Peyer's patch (tissue), 4 donors: ENCODE measurements at regions not wholly inside any gene's neighbourhood (a gene's known extent, or its start where the extent isn't known, plus 50 kb on each side); places are given as distances from the start of the nearest gene placed in this dataset.

Experiments
- DNase-seq, 3 donors: peaks; one replicate each; pipeline ENCODE4 v3.0.0-alpha.2; 2017 to 2019
- H3K27ac ChIP-seq, 4 donors: fragments of 200-600 bp; sonication (generic); one replicate each; pipeline ENCODE4 v1.5.1; 2016 to 2019
- H3K27me3 ChIP-seq, 2 donors: fragments of 200-600 bp; sonication (generic); one replicate each; pipeline ENCODE4 v1.5.1; 2019
- H3K36me3 ChIP-seq, 3 donors: fragments of 200-600 bp; sonication (generic); one replicate each; pipeline ENCODE4 v1.5.1; 2016 to 2019
- H3K4me1 ChIP-seq, 4 donors: fragments of 200-600 bp; sonication (generic); one replicate each; pipeline ENCODE4 v1.5.1; 2016 to 2019
- H3K4me3 ChIP-seq, 4 donors: fragments of 200-600 bp; sonication (generic); 1 replicate in 3 of 4; 2 replicates in 1 of 4; pipeline ENCODE4 v1.5.1; 2016 to 2019; ENCODE audit warnings: mild to moderate bottlenecking in 1 of 4
- H3K9me3 ChIP-seq, 4 donors: fragments of 200-600 bp; sonication (generic); one replicate each; pipeline ENCODE4 v1.5.1; 2016 to 2019; ENCODE audit warnings: mild to moderate bottlenecking in 1 of 4
- POLR2A ChIP-seq, 2 donors: fragments of 450-650 bp; IDR thresholded peaks; one replicate each; pipeline ENCODE4 v1.5.1; 2017; ENCODE audit warnings: antibody characterized with exemption in 2 of 2, mild to moderate bottlenecking in 2 of 2, moderate library complexity in 2 of 2
- TF ChIP-seq, protein P1 (sequence below), 6 experiments: fragments of 450-650 bp in 4 of 6; fragments of 200-600 bp in 2 of 6; sonication (generic) in 1 of 6; IDR thresholded peaks; one replicate each; pipeline ENCODE4 v1.5.1; 2017 to 2019; ENCODE audit warnings: antibody characterized with exemption in 6 of 6, mild to moderate bottlenecking in 3 of 6, moderate library complexity in 1 of 6

- Histone ChIP-seq H3K27me3 (no peaks in the 10 kb centered on the region), H3K27ac (no peak overlapping the region)
- DNase-seq: no peak
These were observed 265.9 kb downstream of the SEC16B start for GRCh38 chr1:177703888-177704446.

GRCh38 chr1:177701654-177702353 is 268.1 kb downstream of the SEC16B start:
- no peak overlapping the region for H3K4me3 ChIP-seq
- H3K36me3 ChIP-seq: no peaks in the 10 kb centered on the region
- H3K27me3 ChIP-seq: no peaks in the 10 kb centered on the region
- TF ChIP-seq POLR2A (IDR thresholded peaks at IDR 0.05): no peak
- H3K9me3 ChIP-seq: no peaks in the 10 kb centered on the region
- DNase-seq: no peak
- no peaks in the 10 kb centered on the region for H3K4me1 ChIP-seq
- no peak overlapping the region for H3K27ac ChIP-seq

More at GRCh38 chr1:177703888-177704446, 265.9 kb downstream of the SEC16B start:
- no peaks in the 10 kb centered on the region for H3K4me1 ChIP-seq
- TF ChIP-seq POLR2A (IDR thresholded peaks at IDR 0.05): no peak
- TF ChIP-seq, protein P1, sequence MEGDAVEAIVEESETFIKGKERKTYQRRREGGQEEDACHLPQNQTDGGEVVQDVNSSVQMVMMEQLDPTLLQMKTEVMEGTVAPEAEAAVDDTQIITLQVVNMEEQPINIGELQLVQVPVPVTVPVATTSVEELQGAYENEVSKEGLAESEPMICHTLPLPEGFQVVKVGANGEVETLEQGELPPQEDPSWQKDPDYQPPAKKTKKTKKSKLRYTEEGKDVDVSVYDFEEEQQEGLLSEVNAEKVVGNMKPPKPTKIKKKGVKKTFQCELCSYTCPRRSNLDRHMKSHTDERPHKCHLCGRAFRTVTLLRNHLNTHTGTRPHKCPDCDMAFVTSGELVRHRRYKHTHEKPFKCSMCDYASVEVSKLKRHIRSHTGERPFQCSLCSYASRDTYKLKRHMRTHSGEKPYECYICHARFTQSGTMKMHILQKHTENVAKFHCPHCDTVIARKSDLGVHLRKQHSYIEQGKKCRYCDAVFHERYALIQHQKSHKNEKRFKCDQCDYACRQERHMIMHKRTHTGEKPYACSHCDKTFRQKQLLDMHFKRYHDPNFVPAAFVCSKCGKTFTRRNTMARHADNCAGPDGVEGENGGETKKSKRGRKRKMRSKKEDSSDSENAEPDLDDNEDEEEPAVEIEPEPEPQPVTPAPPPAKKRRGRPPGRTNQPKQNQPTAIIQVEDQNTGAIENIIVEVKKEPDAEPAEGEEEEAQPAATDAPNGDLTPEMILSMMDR (IDR thresholded peaks at IDR 0.05): no peak
- H3K9me3 ChIP-seq: no peaks in the 10 kb centered on the region
- H3K36me3 ChIP-seq: no peaks in the 10 kb centered on the region
- no peak overlapping the region for H3K4me3 ChIP-seq

DNA sequence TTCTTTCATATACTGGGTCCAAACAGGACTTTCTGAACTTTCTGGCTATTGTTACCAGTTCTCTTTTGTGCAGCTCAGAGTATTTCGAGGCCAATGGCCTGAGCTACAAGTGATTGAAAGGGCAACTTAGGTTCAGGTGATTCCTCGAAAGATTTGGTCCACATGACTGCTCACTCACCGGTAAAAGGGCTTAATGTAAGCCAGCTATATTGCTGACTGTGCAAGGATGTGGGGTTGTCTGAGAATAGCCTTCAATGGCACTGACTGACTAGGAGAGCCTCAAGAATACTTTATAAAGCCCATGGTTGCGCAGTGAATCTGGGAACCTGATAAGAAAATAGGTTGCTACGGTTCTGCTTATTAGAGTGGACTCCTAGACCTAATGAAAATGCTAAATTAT is 269.0 kb downstream of the SEC16B start:
- H3K27ac ChIP-seq: no peak overlapping the region
- H3K27me3 ChIP-seq: no peaks in the 10 kb centered on the region
- TF ChIP-seq, protein P1 (IDR thresholded peaks at IDR 0.05): no peak
- TF ChIP-seq POLR2A (IDR thresholded peaks at IDR 0.05): no peak
- H3K4me3 ChIP-seq: no peak overlapping the region
- no peaks in the 10 kb centered on the region for H3K4me1 ChIP-seq
- DNase-seq: no peak
- no peaks in the 10 kb centered on the region for H3K9me3 ChIP-seq
- no peaks in the 10 kb centered on the region for H3K36me3 ChIP-seq

DNA sequence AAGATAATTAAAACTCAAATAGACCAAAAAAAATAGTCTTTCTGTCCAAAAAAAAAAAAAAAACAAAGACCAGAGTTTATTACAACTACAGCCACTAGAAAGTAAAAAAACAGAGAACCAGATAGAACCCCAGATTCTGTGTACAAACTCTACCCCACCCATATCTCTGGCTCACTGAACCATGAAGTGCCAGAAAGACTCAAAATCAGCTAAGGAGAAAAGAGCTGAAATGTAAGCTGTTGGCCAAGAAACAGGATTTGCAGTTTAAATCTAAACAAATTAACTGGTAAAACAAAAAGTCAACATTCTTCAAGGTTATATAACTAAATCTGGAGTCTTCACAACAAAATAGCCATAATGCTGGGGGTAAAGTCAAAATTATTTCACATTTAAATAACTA is 278.9 kb downstream of the SEC16B start:
- H3K36me3 ChIP-seq: no peaks in the 10 kb centered on the region
- TF ChIP-seq, protein P1 (IDR thresholded peaks at IDR 0.05): no peak
- TF ChIP-seq POLR2A (IDR thresholded peaks at IDR 0.05): no peak

DNA sequence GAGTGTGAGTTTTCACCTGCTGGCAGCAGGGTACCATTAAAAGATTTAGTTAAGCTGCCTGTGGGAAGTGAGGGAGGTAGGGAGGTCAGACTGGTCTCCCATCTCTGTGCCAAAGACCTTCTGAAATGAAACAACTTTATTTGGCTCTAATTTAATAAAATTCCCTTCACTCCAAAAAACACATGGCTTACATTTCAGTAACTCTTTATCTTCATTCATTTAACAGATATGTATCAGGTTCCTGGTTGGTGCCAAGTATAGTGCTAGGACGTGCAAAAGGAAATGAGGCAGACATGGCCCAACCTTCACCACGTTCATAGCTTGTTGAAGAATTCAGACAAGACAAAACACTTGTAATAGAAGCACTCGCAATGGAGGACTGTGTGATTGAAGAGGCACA is 282.3 kb downstream of the SEC16B start:
- no peak for DNase-seq

More for the DNA sequence above, 278.9 kb downstream of the SEC16B start:
- H3K4me3 ChIP-seq: no peak overlapping the region
- no peaks in the 10 kb centered on the region for H3K9me3 ChIP-seq
- H3K27ac ChIP-seq: no peak overlapping the region
- H3K27me3 ChIP-seq: no peaks in the 10 kb centered on the region
- no peak for DNase-seq
- H3K4me1 ChIP-seq: no peaks in the 10 kb centered on the region

DNA sequence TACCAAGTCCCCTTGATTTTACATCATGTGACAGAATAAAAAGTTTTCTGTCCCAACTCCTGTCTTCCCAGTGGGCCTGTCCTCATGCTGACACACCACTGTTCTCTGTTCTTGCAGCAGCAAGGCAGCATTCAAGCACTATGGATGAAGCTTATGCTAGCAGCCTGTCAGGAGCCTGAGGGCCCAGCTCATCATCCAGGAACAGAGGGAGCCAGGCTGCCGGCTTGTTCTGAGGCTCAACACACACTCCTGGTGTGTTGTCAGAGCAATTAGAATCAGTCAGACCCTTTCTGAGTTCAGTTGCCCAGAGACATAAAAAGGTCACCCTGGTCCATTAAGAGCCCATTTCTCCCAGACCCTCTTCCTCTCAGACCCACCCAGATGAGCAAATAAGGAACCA is 282.9 kb downstream of the SEC16B start:
- TF ChIP-seq, protein P1 (IDR thresholded peaks at IDR 0.05): no peak
- no peak for TF ChIP-seq POLR2A (IDR thresholded peaks at IDR 0.05)
- no peak for DNase-seq
- H3K36me3 ChIP-seq: no peaks in the 10 kb centered on the region
- no peak overlapping the region for H3K27ac ChIP-seq
- H3K4me3 ChIP-seq: no peak overlapping the region
- no peaks in the 10 kb centered on the region for H3K4me1 ChIP-seq
- no peaks in the 10 kb centered on the region for H3K27me3 ChIP-seq
- H3K9me3 ChIP-seq: no peaks in the 10 kb centered on the region

More for the DNA sequence above, 282.3 kb downstream of the SEC16B start:
- H3K27ac ChIP-seq: no peak overlapping the region
- H3K4me1 ChIP-seq: no peaks in the 10 kb centered on the region
- no peak overlapping the region for H3K4me3 ChIP-seq
- no peaks in the 10 kb centered on the region for H3K9me3 ChIP-seq
- TF ChIP-seq, protein P1 (IDR thresholded peaks at IDR 0.05): no peak
- no peak for TF ChIP-seq POLR2A (IDR thresholded peaks at IDR 0.05)
- H3K36me3 ChIP-seq: no peaks in the 10 kb centered on the region
- no peaks in the 10 kb centered on the region for H3K27me3 ChIP-seq
